Activated T-cell treated with anti-CD3 and anti-CD28 coated beads, Interleukin-2, amount 50 U/mL, for 48 hours (primary cell): ENCODE measurements at regions not wholly inside any gene's neighbourhood (a gene's known extent, or its start where the extent isn't known, plus 50 kb on each side); places are given as distances from the start of the nearest gene placed in this dataset.
A peak's percentile ranks its signal among the peaks of the same experiment; 100 is the strongest.
"Not testable (repeated sequence)": the region's sequence is repeated elsewhere in the genome, so short reads cannot be mapped to it uniquely, and the experiment has no call there.

Experiments
- DNase-seq, 2 experiments: peaks; one replicate each; pipeline ENCODE4 v3.0.0-alpha.2; 2020

DNA sequence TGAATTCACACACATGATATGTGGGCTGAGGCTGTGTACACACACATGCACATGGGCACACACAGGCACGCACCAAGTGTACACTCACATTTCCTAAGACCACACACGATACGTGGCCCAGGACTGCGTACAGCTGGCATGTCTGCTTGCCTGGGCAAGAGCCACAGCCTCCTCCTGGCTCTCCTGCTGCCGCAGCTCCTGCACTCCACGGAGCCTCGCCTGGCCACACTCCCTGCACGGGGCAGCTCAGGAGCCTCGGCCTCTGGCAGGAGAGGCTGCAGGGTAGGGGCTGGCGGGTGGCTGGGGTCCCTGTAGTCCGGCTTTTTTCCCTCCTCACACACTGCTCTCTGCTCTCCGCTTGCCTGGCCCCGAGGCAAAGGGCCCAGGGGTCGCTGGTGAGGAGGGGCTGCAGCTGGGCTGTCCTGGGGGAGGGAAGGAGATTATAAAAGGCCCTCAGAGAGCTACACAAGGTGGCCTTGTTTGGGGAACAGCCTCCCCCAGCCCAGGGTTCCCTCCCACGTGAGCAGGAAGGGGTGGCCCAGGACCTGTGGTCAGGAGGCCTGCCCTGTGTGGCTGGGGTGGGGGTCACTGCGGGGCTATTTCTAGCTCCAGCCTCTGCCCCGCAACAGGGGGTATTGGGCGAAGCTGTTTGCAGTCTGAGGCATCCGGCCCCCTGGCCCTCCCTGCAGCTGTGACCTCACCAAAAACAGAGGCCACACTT is 89.0 kb upstream of the SFSWAP start:
- no peak for DNase-seq

- no peak for DNase-seq
Measured at GRCh38 chr12:131622422-131622955, 88.4 kb upstream of the SFSWAP start.

DNA sequence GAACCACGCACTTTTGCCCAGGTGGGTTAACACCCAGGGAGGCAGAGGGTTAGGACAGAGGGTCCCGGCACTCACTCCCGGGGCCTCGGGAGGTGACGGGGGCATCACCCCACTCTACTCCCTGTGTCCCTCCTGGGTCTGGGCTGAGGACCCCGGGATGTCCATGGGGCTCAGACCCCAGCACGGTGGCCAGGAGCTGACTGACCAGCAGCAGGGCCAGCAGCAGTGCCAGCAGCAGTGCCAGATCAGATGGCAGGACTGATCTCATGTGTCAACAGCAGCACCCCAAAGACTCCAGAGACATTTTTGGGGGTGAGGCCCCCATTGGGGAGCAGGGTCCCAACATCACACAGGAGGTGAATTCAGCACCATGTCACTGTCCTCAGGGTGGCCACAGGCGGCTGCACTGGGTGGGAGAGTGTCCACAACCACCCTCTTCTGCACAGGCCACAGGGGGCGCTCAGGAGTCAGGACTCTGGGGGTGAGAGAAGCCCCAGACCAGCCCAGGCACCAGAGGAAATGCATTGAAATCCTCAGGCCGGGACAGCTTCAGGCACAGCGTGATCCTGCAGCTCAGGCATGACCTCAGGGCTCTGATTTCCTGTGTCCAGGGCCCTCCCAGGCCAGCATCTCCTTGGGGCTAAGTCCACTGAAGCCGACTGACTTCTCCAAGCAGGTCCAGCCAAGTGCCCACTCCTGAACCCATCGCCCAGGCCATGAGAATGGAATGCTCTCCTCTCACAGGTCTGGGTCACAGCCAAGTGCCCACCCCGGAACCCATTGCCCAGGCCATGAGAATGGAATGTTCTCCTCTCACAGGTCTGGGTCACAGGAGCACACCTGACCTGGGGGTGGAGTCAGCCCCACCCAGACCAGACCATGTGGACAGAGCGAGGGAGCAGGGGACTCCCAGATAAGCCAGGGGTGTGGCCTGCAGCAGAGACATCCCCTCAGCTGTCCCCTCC is 87.2 kb upstream of the SFSWAP start:
- not testable (repeated sequence) for DNase-seq

- DNase-seq = not testable (repeated sequence)
Measured at GRCh38 chr12:131624369-131624739, 86.5 kb upstream of the SFSWAP start.

DNA sequence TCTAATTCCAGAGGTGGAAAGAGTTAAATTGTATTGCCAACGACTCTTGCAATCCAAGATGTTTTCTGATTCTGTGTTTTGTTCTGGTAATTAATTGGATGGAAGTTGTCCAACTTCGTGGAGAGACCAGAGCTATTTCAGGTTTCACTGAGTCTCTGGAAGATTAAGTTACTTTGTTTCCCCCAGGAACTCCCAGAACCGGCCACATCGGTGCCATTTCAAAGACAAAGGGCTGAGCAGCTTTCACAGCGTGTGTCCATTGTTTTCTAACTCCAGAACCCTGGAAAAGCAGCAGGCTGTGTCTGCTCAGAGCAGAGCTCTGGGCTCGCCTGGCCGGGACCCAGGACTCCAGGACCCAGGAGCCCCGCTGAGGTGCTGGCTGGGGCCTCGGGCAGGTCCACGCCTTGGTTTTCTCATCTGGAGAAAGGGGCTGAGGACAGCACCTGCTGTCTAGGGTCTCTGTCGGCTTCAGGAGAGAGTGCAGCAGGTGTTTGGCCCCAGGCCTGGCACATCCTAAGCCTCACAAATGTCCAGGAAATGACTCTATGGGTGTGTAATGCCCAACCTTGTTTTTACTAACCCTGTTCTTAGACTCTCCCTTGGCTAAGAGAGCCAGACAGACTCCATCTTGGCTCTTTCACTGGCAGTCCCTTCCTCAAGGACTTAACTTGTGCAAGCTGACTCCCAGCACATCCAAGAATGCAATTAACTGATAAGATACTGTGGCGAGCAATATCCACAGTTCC is 86.0 kb upstream of the SFSWAP start:
- not testable (repeated sequence) for DNase-seq

GRCh38 chr12:131625966-131626722 is 84.7 kb upstream of the SFSWAP start:
- DNase-seq = not testable (repeated sequence)

DNA sequence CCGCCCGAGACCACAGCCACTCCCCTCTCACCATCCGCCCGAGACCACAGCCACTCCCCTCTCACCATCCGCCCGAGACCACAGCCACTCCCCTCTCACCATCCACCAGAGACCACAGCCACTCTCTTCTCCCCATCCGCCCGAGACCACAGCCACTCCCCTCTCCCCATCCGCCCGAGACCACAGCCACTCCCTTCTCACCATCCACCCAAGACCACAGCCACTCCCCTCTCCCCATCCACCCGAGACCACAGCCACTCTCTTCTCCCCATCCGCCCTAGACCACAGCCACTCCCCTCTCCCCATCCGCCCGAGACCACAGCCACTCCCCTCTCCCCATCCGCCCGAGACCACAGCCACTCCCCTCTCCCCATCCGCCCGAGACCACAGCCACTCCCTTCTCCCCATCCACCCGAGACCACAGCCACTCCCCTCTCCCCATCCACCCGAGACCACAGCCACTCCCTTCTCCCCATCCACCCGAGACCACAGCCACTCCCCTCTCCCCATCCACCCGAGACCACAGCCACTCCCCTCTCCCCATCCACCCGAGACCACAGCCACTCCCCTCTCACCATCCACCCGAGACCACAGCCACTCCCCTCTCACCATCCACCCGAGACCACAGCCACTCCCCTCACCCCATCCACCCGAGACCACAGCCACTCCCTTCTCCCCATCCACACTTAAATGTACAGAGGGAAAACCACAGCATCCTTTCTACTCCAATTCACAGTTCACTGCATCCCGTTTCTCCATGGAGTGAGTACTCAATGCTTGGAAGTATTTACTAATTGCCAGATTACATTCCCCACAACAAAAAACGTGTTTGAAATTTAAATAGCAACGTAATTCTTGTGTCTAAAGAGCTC is 83.5 kb upstream of the SFSWAP start:
- peak; percentile 58 to 63 for DNase-seq

DNA sequence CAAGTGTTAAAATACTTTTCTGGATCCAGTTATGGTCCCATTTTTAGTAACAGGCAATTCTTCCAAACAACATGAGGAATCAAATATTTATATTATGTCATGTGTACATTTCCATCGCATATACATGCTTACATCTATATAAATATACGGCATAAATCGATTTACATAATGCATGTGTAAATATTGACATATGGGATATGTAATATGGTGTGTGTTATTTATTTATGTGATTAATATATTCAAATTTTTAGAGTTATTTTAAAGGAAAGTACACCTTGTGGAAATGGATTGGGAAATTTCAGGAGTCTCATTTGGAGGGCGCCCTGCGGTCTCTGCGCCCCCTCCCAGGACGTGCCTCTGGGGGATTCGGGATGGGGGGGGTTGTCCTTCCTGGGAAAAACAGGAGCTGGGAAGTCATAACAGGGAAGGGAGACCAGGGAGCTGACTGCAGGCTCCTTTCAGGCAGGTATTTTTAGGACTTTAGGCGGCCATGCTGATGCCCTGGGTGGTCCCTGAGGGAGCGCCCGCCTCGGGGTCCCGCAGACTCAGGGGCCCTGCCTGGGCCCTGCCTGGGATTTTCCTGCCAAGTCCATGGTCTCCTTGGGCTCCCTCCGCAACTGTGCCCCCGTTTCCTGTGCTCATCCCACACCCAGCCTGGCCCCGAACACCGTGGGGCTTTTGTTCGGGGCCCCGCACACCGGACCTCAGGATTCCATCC is 82.7 kb upstream of the SFSWAP start:
- DNase-seq = no peak

- DNase-seq = no peak
Measured at GRCh38 chr12:131628766-131629448, 82.0 kb upstream of the SFSWAP start.

DNA sequence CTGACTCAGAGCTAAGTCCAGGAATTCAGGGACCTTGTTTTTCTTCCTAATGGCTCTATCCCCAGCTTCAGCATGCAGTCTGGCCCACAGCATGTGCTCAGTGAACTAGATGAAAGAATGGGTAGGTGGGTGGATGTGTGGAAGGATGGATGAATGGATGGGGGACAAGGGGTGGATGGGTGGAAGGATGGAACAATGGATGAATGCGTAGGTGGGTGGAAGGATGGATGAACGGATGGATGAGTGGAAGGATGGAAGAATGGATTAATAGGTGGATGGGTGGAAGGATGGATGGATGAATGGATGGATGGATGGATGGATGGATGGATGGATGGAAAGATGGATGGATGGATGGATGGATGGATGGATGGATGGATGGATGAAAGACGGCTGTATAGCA is 79.7 kb upstream of the SFSWAP start:
- no peak for DNase-seq

DNA sequence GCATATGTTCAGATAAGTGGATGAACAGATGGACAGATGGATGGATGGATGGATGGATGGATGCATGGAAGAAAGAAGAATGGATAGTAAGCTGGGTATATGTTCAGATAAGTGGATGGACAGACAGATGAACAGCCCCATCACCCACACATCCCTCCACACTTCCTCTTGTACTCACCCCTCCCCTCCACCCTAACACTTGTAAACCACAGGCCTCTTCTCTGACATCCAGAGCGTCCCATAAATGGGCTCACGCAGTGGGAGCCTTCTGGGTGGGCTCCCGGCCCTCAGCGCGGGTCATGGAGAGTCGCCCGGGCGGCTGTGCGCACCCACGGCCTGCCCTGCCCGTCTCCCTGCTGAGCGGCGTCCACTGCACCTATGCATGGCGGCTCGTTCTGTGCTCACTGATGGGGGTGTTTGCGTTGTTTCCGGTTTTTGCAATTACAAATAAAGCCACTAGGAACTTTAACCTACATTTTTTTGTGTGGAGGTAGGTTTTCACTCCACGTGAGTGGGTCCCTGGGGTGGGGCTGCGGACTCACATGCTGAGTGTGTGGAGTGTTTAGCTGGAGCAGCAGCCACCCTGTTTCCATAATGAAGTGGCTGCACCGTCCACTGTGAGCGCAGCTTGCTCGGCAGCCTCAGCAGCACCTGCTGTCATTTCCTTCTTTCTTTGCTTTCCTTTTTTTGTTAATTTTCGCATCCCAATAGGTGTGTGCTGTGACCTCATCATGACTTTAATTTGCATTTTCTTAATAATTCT is 78.8 kb upstream of the SFSWAP start:
- DNase-seq = not testable (repeated sequence)

- not testable (repeated sequence) for DNase-seq
Measured at GRCh38 chr12:131632652-131633023, 78.3 kb upstream of the SFSWAP start.

- DNase-seq = not testable (repeated sequence)
Measured at GRCh38 chr12:131633610-131634009, 77.3 kb upstream of the SFSWAP start.

GRCh38 chr12:131634037-131634436 is 76.9 kb upstream of the SFSWAP start:
- DNase-seq = no peak

DNA sequence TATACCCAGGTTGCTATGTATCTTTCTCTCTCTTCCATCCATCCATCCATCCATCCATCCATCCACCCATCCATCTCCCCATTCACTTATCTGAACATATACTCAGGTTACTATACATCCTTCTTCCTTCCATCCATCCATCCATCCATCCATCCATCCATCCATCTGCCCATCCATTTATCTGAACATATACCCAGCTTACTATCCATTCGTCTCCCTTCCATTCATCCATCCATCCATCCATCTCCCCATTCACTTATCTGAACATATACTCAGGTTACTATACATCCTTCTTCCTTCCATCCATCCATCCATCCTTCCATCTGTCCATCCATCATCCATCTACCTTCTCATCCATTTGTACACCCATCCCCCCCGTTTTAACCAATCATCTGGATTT is 75.9 kb upstream of the SFSWAP start:
- not testable (repeated sequence) for DNase-seq

DNA sequence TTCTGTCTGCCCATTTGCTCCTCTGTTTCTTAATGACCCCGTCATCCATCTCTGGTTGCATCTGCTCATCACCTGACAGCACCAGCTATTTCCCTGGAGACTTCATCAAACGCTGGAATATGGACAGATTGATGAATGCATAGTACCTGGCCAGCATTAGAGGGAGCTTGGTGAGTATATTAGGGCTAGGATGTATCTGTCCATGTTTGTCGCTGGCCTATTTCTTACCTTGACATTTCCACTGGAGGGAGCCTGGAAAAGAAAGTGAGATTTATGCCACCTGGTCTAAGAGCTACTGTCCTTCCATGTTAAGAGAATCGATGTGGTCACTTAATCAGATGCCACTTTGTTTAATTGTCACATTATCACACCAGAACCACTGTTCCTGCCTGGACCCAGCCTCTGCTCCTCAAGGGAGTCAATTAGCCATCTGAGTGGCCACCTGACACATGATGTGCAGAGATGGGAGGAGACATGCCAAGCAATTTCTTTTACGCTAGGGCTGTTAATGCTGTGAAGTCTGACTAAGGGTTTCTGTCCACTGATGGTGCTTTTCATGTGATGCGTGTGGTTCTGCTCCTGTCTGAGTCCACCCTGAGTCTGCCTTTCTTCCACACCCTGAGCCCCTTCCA is 75.3 kb upstream of the SFSWAP start:
- no peak for DNase-seq

DNA sequence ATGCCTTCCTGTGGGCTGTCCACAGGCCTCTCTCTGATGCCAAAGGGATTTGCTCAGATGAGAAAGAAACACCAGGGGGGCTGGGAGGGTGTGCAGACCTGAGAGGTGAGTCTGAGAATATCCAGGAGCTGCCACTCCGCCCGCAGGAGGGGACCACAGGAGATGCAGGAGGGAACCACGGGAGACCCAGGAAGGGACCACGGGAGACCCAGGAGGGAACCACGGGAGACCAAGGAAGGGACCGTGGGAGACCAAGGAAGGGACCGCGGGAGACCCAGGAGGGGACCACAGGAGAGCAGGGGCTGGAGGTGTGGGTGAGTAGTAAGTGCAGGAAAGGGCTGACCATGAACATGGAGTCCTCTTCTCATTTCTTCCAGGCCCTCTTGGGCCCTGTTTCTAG is 74.6 kb upstream of the SFSWAP start:
- no peak for DNase-seq

- no peak for DNase-seq
Measured at GRCh38 chr12:131636940-131637750, 73.7 kb upstream of the SFSWAP start.
